Muscle layer of duodenum (tissue), 2 donors: ENCODE measurements at regions not wholly inside any gene's neighbourhood (a gene's known extent, or its start where the extent isn't known, plus 50 kb on each side); places are given as distances from the start of the nearest gene placed in this dataset.

Experiments used
- H3K27ac ChIP-seq: one replicate; pipeline ENCODE4 v1.7.0; 2013; ENCODE audit warnings: mild to moderate bottlenecking, low read length
- H3K27me3 ChIP-seq: one replicate; pipeline ENCODE4 v1.7.0; 2013; ENCODE audit warnings: low read depth, mild to moderate bottlenecking, control low read depth, low read length
- H3K36me3 ChIP-seq, 2 donors: one replicate each; pipeline ENCODE4 v1.7.0; 2013; ENCODE audit warnings: low read length in 2 of 2, control low read depth in 1 of 2, mild to moderate bottlenecking in 1 of 2; ENCODE audit not compliant: insufficient read depth in 2 of 2, control insufficient read depth in 1 of 2
- H3K4me1 ChIP-seq, 2 donors: one replicate each; pipeline ENCODE4 v1.7.0; 2013; ENCODE audit warnings: low read length in 2 of 2, mild to moderate bottlenecking in 2 of 2, control low read depth in 1 of 2, moderate library complexity in 1 of 2; ENCODE audit not compliant: insufficient read depth in 2 of 2, control insufficient read depth in 1 of 2
- H3K4me3 ChIP-seq, 2 donors: one replicate each; pipeline ENCODE4 v1.7.0; 2013; ENCODE audit warnings: low read length in 2 of 2, low read depth in 1 of 2, mild to moderate bottlenecking in 1 of 2
- H3K9me3 ChIP-seq, 2 donors: one replicate each; pipeline ENCODE4 v1.7.0; 2013; ENCODE audit warnings: low read length in 2 of 2, control low read depth in 1 of 2, mild to moderate bottlenecking in 1 of 2; ENCODE audit not compliant: control insufficient read depth in 1 of 2
- donor health status: healthy.

GRCh38 chr18:67219821-67220220 lies 296.7 kb downstream of the DSEL start:
- H3K27me3 ChIP-seq: no peaks in the 10 kb centered on the region
- no peak overlapping the region for H3K4me3 ChIP-seq
- H3K9me3 ChIP-seq: no peaks in the 10 kb centered on the region
- H3K27ac ChIP-seq: no peak overlapping the region
- no peaks in the 10 kb centered on the region for H3K36me3 ChIP-seq
- H3K4me1 ChIP-seq: no peaks in the 10 kb centered on the region

GRCh38 chr18:67218556-67218955 lies 298.0 kb downstream of the DSEL start:
- Histone ChIP-seq H3K36me3 (no peaks in the 10 kb centered on the region), H3K27me3 (no peaks in the 10 kb centered on the region), H3K4me3 (no peak overlapping the region), H3K4me1 (no peaks in the 10 kb centered on the region), H3K27ac (no peak overlapping the region), H3K9me3 (no peaks in the 10 kb centered on the region)

- Histone ChIP-seq H3K4me1 (no peaks in the 10 kb centered on the region), H3K4me3 (no peak overlapping the region), H3K36me3 (no peaks in the 10 kb centered on the region), H3K9me3 (no peaks in the 10 kb centered on the region), H3K27me3 (no peaks in the 10 kb centered on the region), H3K27ac (no peak overlapping the region)
Observed at GRCh38 chr18:67217551-67218166, 298.9 kb downstream of the DSEL start.

GRCh38 chr18:67216846-67217245 lies 299.7 kb downstream of the DSEL start:
- Histone ChIP-seq H3K4me1 (no peaks in the 10 kb centered on the region), H3K9me3 (no peaks in the 10 kb centered on the region), H3K27me3 (no peaks in the 10 kb centered on the region), H3K36me3 (no peaks in the 10 kb centered on the region), H3K4me3 (no peak overlapping the region), H3K27ac (no peak overlapping the region)

- H3K27ac ChIP-seq: no peak overlapping the region
- H3K36me3 ChIP-seq: no peaks in the 10 kb centered on the region
- H3K4me3 ChIP-seq: no peak overlapping the region
- no peaks in the 10 kb centered on the region for H3K9me3 ChIP-seq
- H3K27me3 ChIP-seq: no peaks in the 10 kb centered on the region
- H3K4me1 ChIP-seq: no peaks in the 10 kb centered on the region
Observed at GRCh38 chr18:67215686-67216085, 300.8 kb downstream of the DSEL start.

GRCh38 chr18:67211646-67212045 lies 304.9 kb downstream of the DSEL start:
- Histone ChIP-seq H3K4me1 (no peaks in the 10 kb centered on the region), H3K36me3 (no peaks in the 10 kb centered on the region), H3K9me3 (no peaks in the 10 kb centered on the region), H3K27ac (no peak overlapping the region), H3K4me3 (no peak overlapping the region), H3K27me3 (no peaks in the 10 kb centered on the region)

- no peaks in the 10 kb centered on the region for H3K9me3 ChIP-seq
- H3K4me3 ChIP-seq: no peak overlapping the region
- no peaks in the 10 kb centered on the region for H3K36me3 ChIP-seq
- no peaks in the 10 kb centered on the region for H3K4me1 ChIP-seq
- H3K27me3 ChIP-seq: peaks cover 3% of the 10 kb centered on the region
- no peak overlapping the region for H3K27ac ChIP-seq
Observed at GRCh38 chr18:67200665-67201064, 315.9 kb downstream of the DSEL start.

- no peaks in the 10 kb centered on the region for H3K36me3 ChIP-seq
- peaks cover 3% of the 10 kb centered on the region for H3K27me3 ChIP-seq
- no peaks in the 10 kb centered on the region for H3K9me3 ChIP-seq
- no peaks in the 10 kb centered on the region for H3K4me1 ChIP-seq
- H3K27ac ChIP-seq: no peak overlapping the region
- H3K4me3 ChIP-seq: no peak overlapping the region
Observed at GRCh38 chr18:67199993-67200617, 316.4 kb downstream of the DSEL start.

GRCh38 chr18:67194886-67195285 lies 321.6 kb downstream of the DSEL start:
- Histone ChIP-seq H3K4me3 (no peak overlapping the region), H3K27me3 (no peaks in the 10 kb centered on the region), H3K27ac (no peak overlapping the region), H3K4me1 (no peaks in the 10 kb centered on the region), H3K36me3 (no peaks in the 10 kb centered on the region), H3K9me3 (no peaks in the 10 kb centered on the region)

- H3K4me3 ChIP-seq: no peak overlapping the region
- no peaks in the 10 kb centered on the region for H3K36me3 ChIP-seq
- no peaks in the 10 kb centered on the region for H3K4me1 ChIP-seq
Observed at GRCh38 chr18:67192535-67192934, 324.0 kb downstream of the DSEL start.

GRCh38 chr18:67183398-67183797 lies 333.1 kb downstream of the DSEL start:
- H3K27me3 ChIP-seq: no peaks in the 10 kb centered on the region
- no peaks in the 10 kb centered on the region for H3K4me1 ChIP-seq
- H3K36me3 ChIP-seq: no peaks in the 10 kb centered on the region
- H3K27ac ChIP-seq: no peak overlapping the region
- H3K9me3 ChIP-seq: no peaks in the 10 kb centered on the region
- H3K4me3 ChIP-seq: no peak overlapping the region

More at GRCh38 chr18:67192535-67192934, 324.0 kb downstream of the DSEL start:
- H3K9me3 ChIP-seq: no peaks in the 10 kb centered on the region
- H3K27me3 ChIP-seq: no peaks in the 10 kb centered on the region
- no peak overlapping the region for H3K27ac ChIP-seq

- no peaks in the 10 kb centered on the region for H3K36me3 ChIP-seq
- no peaks in the 10 kb centered on the region for H3K4me1 ChIP-seq
- H3K27ac ChIP-seq: no peak overlapping the region
- no peaks in the 10 kb centered on the region for H3K9me3 ChIP-seq
- H3K27me3 ChIP-seq: no peaks in the 10 kb centered on the region
- H3K4me3 ChIP-seq: no peak overlapping the region
Observed at GRCh38 chr18:67179726-67180125, 336.8 kb downstream of the DSEL start.
